Neural progenitor cell (in vitro differentiated cells): ENCODE measurements at regions not wholly inside any gene's neighbourhood (a gene's known extent, or its start where the extent isn't known, plus 50 kb on each side); places are given as distances from the start of the nearest gene placed in this dataset.

Experiments used
- EZH2 ChIP-seq: fragments of 200-600 bp; sonication (generic); IDR thresholded peaks from 2 replicates; pipeline ENCODE4 v1.6.1; 2017; ENCODE audit warnings: antibody characterized with exemption, mild to moderate bottlenecking, moderate library complexity
- EZH2phosphoT487 ChIP-seq: fragments of 200-600 bp; sonication (generic); IDR thresholded peaks from 2 replicates; pipeline ENCODE4 v1.6.1; 2017; ENCODE audit warnings: antibody characterized with exemption
- TF ChIP-seq, protein P1 (sequence below): fragments of 200-600 bp; sonication (generic); IDR thresholded peaks from 2 replicates; pipeline ENCODE4 v1.5.1; 2017; ENCODE audit warnings: antibody characterized with exemption, mild to moderate bottlenecking

- TF ChIP-seq, protein P1, sequence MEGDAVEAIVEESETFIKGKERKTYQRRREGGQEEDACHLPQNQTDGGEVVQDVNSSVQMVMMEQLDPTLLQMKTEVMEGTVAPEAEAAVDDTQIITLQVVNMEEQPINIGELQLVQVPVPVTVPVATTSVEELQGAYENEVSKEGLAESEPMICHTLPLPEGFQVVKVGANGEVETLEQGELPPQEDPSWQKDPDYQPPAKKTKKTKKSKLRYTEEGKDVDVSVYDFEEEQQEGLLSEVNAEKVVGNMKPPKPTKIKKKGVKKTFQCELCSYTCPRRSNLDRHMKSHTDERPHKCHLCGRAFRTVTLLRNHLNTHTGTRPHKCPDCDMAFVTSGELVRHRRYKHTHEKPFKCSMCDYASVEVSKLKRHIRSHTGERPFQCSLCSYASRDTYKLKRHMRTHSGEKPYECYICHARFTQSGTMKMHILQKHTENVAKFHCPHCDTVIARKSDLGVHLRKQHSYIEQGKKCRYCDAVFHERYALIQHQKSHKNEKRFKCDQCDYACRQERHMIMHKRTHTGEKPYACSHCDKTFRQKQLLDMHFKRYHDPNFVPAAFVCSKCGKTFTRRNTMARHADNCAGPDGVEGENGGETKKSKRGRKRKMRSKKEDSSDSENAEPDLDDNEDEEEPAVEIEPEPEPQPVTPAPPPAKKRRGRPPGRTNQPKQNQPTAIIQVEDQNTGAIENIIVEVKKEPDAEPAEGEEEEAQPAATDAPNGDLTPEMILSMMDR: no peak
- no peak for TF ChIP-seq EZH2phosphoT487
- TF ChIP-seq EZH2: no peak
These were observed 1430.1 kb upstream of the SPRY2 start for GRCh38 chr13:81770868-81771505.
